SK-N-SH treated with all-trans-retinoic acid at 6 μM for 48 hours (cell line): ENCODE measurements at regions not wholly inside any gene's neighbourhood (a gene's known extent, or its start where the extent isn't known, plus 50 kb on each side); places are given as distances from the start of the nearest gene placed in this dataset.

ENCODE experiments used
- ARNTL ChIP-seq: fragments of 450-650 bp; formaldehyde crosslinking; IDR thresholded peaks from 2 replicates; pipeline ENCODE4 v1.5.0; 2020; ENCODE audit warnings: low read depth, mild to moderate bottlenecking, moderate library complexity, borderline replicate concordance
- BACH2 ChIP-seq: fragments of 250-450 bp; sonication (Bioruptor Pico); IDR thresholded peaks from 2 replicates; pipeline ENCODE4 v1.9.0; 2021; ENCODE audit warnings: mild to moderate bottlenecking, borderline replicate concordance
- CSDC2 ChIP-seq: fragments of 250-450 bp; sonication (Bioruptor Pico); IDR thresholded peaks from 2 replicates; pipeline ENCODE4 v1.5.0; 2020; ENCODE audit warnings: mild to moderate bottlenecking, moderate library complexity
- ISL1 ChIP-seq: fragments of 250-450 bp; sonication (Bioruptor Pico); IDR thresholded peaks from 2 replicates; pipeline ENCODE4 v2.1.2; 2022; ENCODE audit warnings: mild to moderate bottlenecking, moderate library complexity
- OSR1 ChIP-seq: fragments of 250-450 bp; sonication (Bioruptor Pico); IDR thresholded peaks from 2 replicates; pipeline ENCODE4 v1.8.0; 2022; ENCODE audit warnings: moderate library complexity, mild to moderate bottlenecking, inconsistent platforms
- PATZ1 ChIP-seq: fragments of 250-450 bp; sonication (Bioruptor Pico); IDR thresholded peaks from 2 replicates; pipeline ENCODE4 v1.8.0; 2020; ENCODE audit warnings: mild to moderate bottlenecking, moderate library complexity, borderline replicate concordance
- POU6F1 ChIP-seq: fragments of 250-450 bp; sonication (Bioruptor Pico); IDR thresholded peaks from 2 replicates; pipeline ENCODE4 v1.8.0; 2021; ENCODE audit warnings: low read depth, mild to moderate bottlenecking, moderate library complexity, borderline replicate concordance
- RARB ChIP-seq: fragments of 250-450 bp; sonication (Bioruptor Pico); IDR thresholded peaks from 2 replicates; pipeline ENCODE4 v1.8.0; 2021; ENCODE audit warnings: mild to moderate bottlenecking, moderate library complexity
- TSHZ2 ChIP-seq: fragments of 250-450 bp; sonication (Bioruptor Pico); IDR thresholded peaks from 2 replicates; pipeline ENCODE4 v1.5.0; 2020; ENCODE audit warnings: mild to moderate bottlenecking, moderate library complexity
- ZFP3 ChIP-seq: fragments of 250-450 bp; sonication (Bioruptor Pico); IDR thresholded peaks from 2 replicates; pipeline ENCODE4 v1.5.0; 2020; ENCODE audit warnings: mild to moderate bottlenecking, moderate library complexity
- ZFP30 ChIP-seq: fragments of 450-650 bp; formaldehyde crosslinking; IDR thresholded peaks from 2 replicates; pipeline ENCODE4 v1.5.0; 2022; ENCODE audit warnings: mild to moderate bottlenecking, moderate library complexity
- ZNF565 ChIP-seq: fragments of 450-650 bp; formaldehyde crosslinking; conservative IDR thresholded peaks from 2 replicates; pipeline ENCODE4 v1.5.0; 2020; ENCODE audit warnings: low read depth, mild to moderate bottlenecking, moderate library complexity
- ZNF70 ChIP-seq: fragments of 450-650 bp; formaldehyde crosslinking; IDR thresholded peaks from 2 replicates; pipeline ENCODE4 v1.5.0; 2020; ENCODE audit warnings: mild to moderate bottlenecking, moderate library complexity
- TF ChIP-seq, protein P1 (sequence below): fragments of 250-450 bp; sonication (Bioruptor Pico); IDR thresholded peaks from 2 replicates; pipeline ENCODE4 v1.5.1; 2020; ENCODE audit warnings: low read depth, mild to moderate bottlenecking, moderate library complexity

- no peak for TF ChIP-seq ISL1 (CRISPR knock-in tag)
- TF ChIP-seq ZFP30 (CRISPR knock-in tag), result no peak
- TF ChIP-seq, protein P1, sequence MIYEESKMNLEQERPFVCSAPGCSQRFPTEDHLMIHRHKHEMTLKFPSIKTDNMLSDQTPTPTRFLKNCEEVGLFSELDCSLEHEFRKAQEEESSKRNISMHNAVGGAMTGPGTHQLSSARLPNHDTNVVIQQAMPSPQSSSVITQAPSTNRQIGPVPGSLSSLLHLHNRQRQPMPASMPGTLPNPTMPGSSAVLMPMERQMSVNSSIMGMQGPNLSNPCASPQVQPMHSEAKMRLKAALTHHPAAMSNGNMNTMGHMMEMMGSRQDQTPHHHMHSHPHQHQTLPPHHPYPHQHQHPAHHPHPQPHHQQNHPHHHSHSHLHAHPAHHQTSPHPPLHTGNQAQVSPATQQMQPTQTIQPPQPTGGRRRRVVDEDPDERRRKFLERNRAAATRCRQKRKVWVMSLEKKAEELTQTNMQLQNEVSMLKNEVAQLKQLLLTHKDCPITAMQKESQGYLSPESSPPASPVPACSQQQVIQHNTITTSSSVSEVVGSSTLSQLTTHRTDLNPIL (CRISPR knock-in tag), result no peak
- no peak for TF ChIP-seq TSHZ2 (CRISPR knock-in tag)
- no peak for TF ChIP-seq RARB
- no peak for TF ChIP-seq PATZ1 (CRISPR knock-in tag)
- TF ChIP-seq ZNF565 (CRISPR knock-in tag), result no peak
- TF ChIP-seq POU6F1, result no peak
- no peak for TF ChIP-seq ZFP3 (CRISPR knock-in tag)
- no peak for TF ChIP-seq ARNTL (CRISPR knock-in tag)
- no peak for TF ChIP-seq OSR1 (CRISPR knock-in tag)
- TF ChIP-seq BACH2 (CRISPR knock-in tag), result no peak
- no peak for TF ChIP-seq ZNF70 (CRISPR knock-in tag)
- TF ChIP-seq CSDC2 (CRISPR knock-in tag), result no peak
Measured at GRCh38 chr10:2296179-2296891, 559.0 kb upstream of the ADARB2 start.
